ENCODE measurements at regions not wholly inside any gene's neighbourhood (a gene's known extent, or its start where the extent isn't known, plus 50 kb on each side); places are given as distances from the start of the nearest gene placed in this dataset.
"Not testable (repeated sequence)": the region's sequence is repeated elsewhere in the genome, so short reads cannot be mapped to it uniquely, and the experiment has no call there.

- Histone ChIP-seq H2BK5ac (ENCODE audit: insufficient read length, low read length) (no peak overlapping the region), H4K91ac (ENCODE audit: insufficient read length, low read depth, low read length) (no peak overlapping the region), H3K79me2 (ENCODE audit: insufficient read depth, low read length) (no peaks in the 10 kb centered on the region), H3K18ac (ENCODE audit: insufficient read length, low read depth, low read length) (no peak overlapping the region), H4K20me1 (ENCODE audit: control insufficient read depth, insufficient read depth, insufficient read length) (no peaks in the 10 kb centered on the region), H3K9me3 (ENCODE audit: control insufficient read depth, low read depth, low read length) (no peaks in the 10 kb centered on the region), H3K56ac (ENCODE audit: insufficient read length, low read depth, low read length) (no peak overlapping the region), H3K9ac (ENCODE audit: extremely low read depth, insufficient read length, low read length) (no peak overlapping the region), H3T11ph (ENCODE audit: low read length) (no peak overlapping the region), H3K23ac (ENCODE audit: insufficient read length, low read depth, low read length) (no peak overlapping the region), H3K4ac (ENCODE audit: low read depth, low read length) (no peak overlapping the region), H4K8ac (replicated peaks; ENCODE audit: insufficient read length, low read depth, low read length) (no peak overlapping the region), H2BK15ac (ENCODE audit: low read depth, low read length) (no peak overlapping the region), H2BK120ac (ENCODE audit: low read depth, low read length, poor library complexity, severe bottlenecking) (no peak overlapping the region), H2BK12ac (ENCODE audit: insufficient read length, low read depth, low read length) (no peak overlapping the region), H3K14ac (ENCODE audit: insufficient read depth, low read length) (no peak overlapping the region), H2AFZ (ENCODE audit: low read length) (no peak overlapping the region), H4K5ac (ENCODE audit: insufficient read length, low read depth, low read length) (no peak overlapping the region), H3K27me3 (ENCODE audit: insufficient read depth, low read length) (no peaks in the 10 kb centered on the region), H2AK5ac (ENCODE audit: insufficient read length, low read length) (no peak overlapping the region), H2BK20ac (ENCODE audit: low read depth, low read length, poor library complexity, severe bottlenecking) (no peak overlapping the region), H3K4me1 (ENCODE audit: insufficient read depth, low read length) (no peaks in the 10 kb centered on the region; the same call in 1 of the 2 replicates), H3K79me1 (ENCODE audit: insufficient read depth, low read depth, low read length, poor library complexity, severe bottlenecking) (no peaks in the 10 kb centered on the region), H3K27ac (ENCODE audit: insufficient read length, low read depth, low read length) (no peak overlapping the region), H3K23me2 (ENCODE audit: insufficient read length, low read depth, low read length, poor library complexity, severe bottlenecking) (no peaks in the 10 kb centered on the region), H3K4me2 (ENCODE audit: insufficient read depth, insufficient read length, low read length) (no peak overlapping the region)
- no peak for TF ChIP-seq CTCF (conservative IDR thresholded peaks at IDR 0.05)
- no peak for DNase-seq
- WGBS (ENCODE audit: extremely low coverage, insufficient read length, low lambda C conversion rate), result no CpG with 5 or more reads among the region's 1 CpG
- Mint-ChIP-seq H3K36me3 (ENCODE audit: insufficient read depth in 1 of 3, low read depth in 3 of 3) (no peaks in the 10 kb centered on the region), H3K4me3 (no peak overlapping the region), H3K27me3 (ENCODE audit: low read depth) (no peaks in the 10 kb centered on the region), H3K27ac (no peak overlapping the region), H3K9me3 (no peaks in the 10 kb centered on the region), H3K4me1 (peaks cover 16 to 19% of the 10 kb centered on the region in 2 experiments)
These were observed 124.8 kb upstream of the PRKCQ start for GRCh38 chr10:6704896-6705295.

GRCh38 chr10:6702833-6703232 is 122.8 kb upstream of the PRKCQ start:
- not testable (repeated sequence) for H3T11ph ChIP-seq (ENCODE audit: low read length); H3K4me3 Mint-ChIP-seq; H2BK120ac ChIP-seq (ENCODE audit: low read depth, low read length, poor library complexity, severe bottlenecking); H3K56ac ChIP-seq (ENCODE audit: insufficient read length, low read depth, low read length); H2BK12ac ChIP-seq (ENCODE audit: insufficient read length, low read depth, low read length); H3K4me1 ChIP-seq (ENCODE audit: insufficient read depth, low read length); H3K4me2 ChIP-seq (ENCODE audit: insufficient read depth, insufficient read length, low read length); H2AK5ac ChIP-seq (ENCODE audit: insufficient read length, low read length); H2BK20ac ChIP-seq (ENCODE audit: low read depth, low read length, poor library complexity, severe bottlenecking); H3K27ac ChIP-seq (ENCODE audit: insufficient read length, low read depth, low read length); H3K27me3 ChIP-seq (ENCODE audit: insufficient read depth, low read length); H3K9ac ChIP-seq (ENCODE audit: extremely low read depth, insufficient read length, low read length); H3K23ac ChIP-seq (ENCODE audit: insufficient read length, low read depth, low read length); H4K5ac ChIP-seq (ENCODE audit: insufficient read length, low read depth, low read length); H3K23me2 ChIP-seq (ENCODE audit: insufficient read length, low read depth, low read length, poor library complexity, severe bottlenecking); H3K14ac ChIP-seq (ENCODE audit: insufficient read depth, low read length); H3K9me3 Mint-ChIP-seq; H3K27me3 Mint-ChIP-seq (ENCODE audit: low read depth); DNase-seq; H3K9me3 ChIP-seq (ENCODE audit: control insufficient read depth, low read depth, low read length); H2AFZ ChIP-seq (ENCODE audit: low read length); H4K8ac ChIP-seq (replicated peaks; ENCODE audit: insufficient read length, low read depth, low read length); H3K79me2 ChIP-seq (ENCODE audit: insufficient read depth, low read length); H3K18ac ChIP-seq (ENCODE audit: insufficient read length, low read depth, low read length); H4K91ac ChIP-seq (ENCODE audit: insufficient read length, low read depth, low read length); H3K4ac ChIP-seq (ENCODE audit: low read depth, low read length); H3K27ac Mint-ChIP-seq; H3K79me1 ChIP-seq (ENCODE audit: insufficient read depth, low read depth, low read length, poor library complexity, severe bottlenecking); H2BK5ac ChIP-seq (ENCODE audit: insufficient read length, low read length); H4K20me1 ChIP-seq (ENCODE audit: control insufficient read depth, insufficient read depth, insufficient read length); H2BK15ac ChIP-seq (ENCODE audit: low read depth, low read length); H3K36me3 Mint-ChIP-seq (ENCODE audit: insufficient read depth in 1 of 3, low read depth in 3 of 3)
- peaks cover 9 to 12% of the 10 kb centered on the region in 2 experiments; a peak in 3 of 4 replicates for H3K4me1 Mint-ChIP-seq
- no CpG with 5 or more reads among the region's 2 CpGs for WGBS (ENCODE audit: extremely low coverage, insufficient read length, low lambda C conversion rate)

Measured in H9 (cell line).